Activated B cell treated with CpG ODN at 0.5 μM for 24 hours (primary cell): ENCODE measurements at regions not wholly inside any gene's neighbourhood (a gene's known extent, or its start where the extent isn't known, plus 50 kb on each side); places are given as distances from the start of the nearest gene placed in this dataset.

Experiments used
- ATAC-seq: fragments of 200-7000 bp; cut with Tn5 transposase; one replicate; pipeline ENCODE4 v1.10.0; 2021; ENCODE audit warnings: low read depth, mild to moderate bottlenecking, moderate library complexity
- CTCF ChIA-PET: fragments of 350-600 bp; sonication (Branson Sonifier 250); formaldehyde crosslinking; loops from one replicate; lab custom pipeline; 2021; ENCODE audit warnings: antibody characterized with exemption; lab: Charles Lee
- POLR2A ChIA-PET: fragments of 350-600 bp; sonication (Branson Sonifier 250); formaldehyde crosslinking; loops from one replicate; lab custom pipeline; 2021; ENCODE audit warnings: antibody characterized with exemption; lab: Charles Lee
- DNase-seq: peaks from one replicate; pipeline ENCODE4 v3.0.0; 2022
- H3K27ac Mint-ChIP-seq: one replicate; pipeline ENCODE4 v1.8.0; 2020; ENCODE audit warnings: mixed read lengths
- H3K27me3 Mint-ChIP-seq: one replicate; pipeline ENCODE4 v1.8.0; 2021; ENCODE audit warnings: mixed read lengths
- H3K36me3 Mint-ChIP-seq: one replicate; pipeline ENCODE4 v1.8.0; 2021; ENCODE audit warnings: low read depth, mixed read lengths
- H3K4me1 Mint-ChIP-seq: one replicate; pipeline ENCODE4 v1.8.0; 2021; ENCODE audit warnings: mixed read lengths
- H3K4me3 Mint-ChIP-seq: one replicate; pipeline ENCODE4 v1.8.0; 2020; ENCODE audit warnings: mild to moderate bottlenecking, mixed read lengths
- H3K9me3 Mint-ChIP-seq: one replicate; pipeline ENCODE4 v1.8.0; 2020; ENCODE audit warnings: mixed read lengths
- CTCF ChIP-seq: fragments of 200-600 bp; IDR thresholded peaks from one replicate; pipeline ENCODE4 v1.8.0; 2022; ENCODE audit warnings: antibody characterized with exemption, mild to moderate bottlenecking
- intact Hi-C: fragments of 100-400 bp; cut with micrococcal nuclease; formaldehyde crosslinking; loops from one replicate; pipeline ENCODE4 v1.15.1; 2024

- H3K36me3 Mint-ChIP-seq, result no peaks in the 10 kb centered on the region
- H3K4me3 Mint-ChIP-seq, result no peak overlapping the region
- H3K9me3 Mint-ChIP-seq, result peaks cover 16% of the 10 kb centered on the region
- POLR2A ChIA-PET, result no interaction called here
- intact Hi-C loops, result no loop called here
- TF ChIP-seq CTCF, result no peak
- H3K27me3 Mint-ChIP-seq, result no peaks in the 10 kb centered on the region
- DNase-seq (no peak), ATAC-seq (no peak)
- CTCF ChIA-PET, result no interaction called here
- no peaks in the 10 kb centered on the region for H3K4me1 Mint-ChIP-seq
- no peak overlapping the region for H3K27ac Mint-ChIP-seq
Measured at GRCh38 chr5:162858770-162859169, 578.6 kb upstream of the CCNG1 start.

GRCh38 chr5:162870966-162871365 lies 566.4 kb upstream of the CCNG1 start:
- intact Hi-C loops, result no loop called here
- Mint-ChIP-seq H3K27ac (no peak overlapping the region), H3K4me1 (no peaks in the 10 kb centered on the region), H3K9me3 (peaks cover 18% of the 10 kb centered on the region), H3K4me3 (no peak overlapping the region), H3K36me3 (no peaks in the 10 kb centered on the region), H3K27me3 (no peaks in the 10 kb centered on the region)
- ATAC-seq, result no peak
- no peak for DNase-seq
- no peak for TF ChIP-seq CTCF
- ChIA-PET CTCF (no interaction called here), POLR2A (no interaction called here)

GRCh38 chr5:162882629-162883028 lies 554.8 kb upstream of the CCNG1 start:
- CTCF ChIA-PET, result no interaction called here
- no peak for TF ChIP-seq CTCF
- ATAC-seq, result no peak
- no peak for DNase-seq
- intact Hi-C loops, result no loop called here
- Mint-ChIP-seq H3K27ac (no peak overlapping the region), H3K4me3 (no peak overlapping the region), H3K4me1 (no peaks in the 10 kb centered on the region), H3K36me3 (no peaks in the 10 kb centered on the region), H3K9me3 (peaks cover 9% of the 10 kb centered on the region), H3K27me3 (no peaks in the 10 kb centered on the region)
- POLR2A ChIA-PET, result no interaction called here

- Mint-ChIP-seq H3K36me3 (no peaks in the 10 kb centered on the region), H3K27me3 (no peaks in the 10 kb centered on the region), H3K4me1 (no peaks in the 10 kb centered on the region), H3K9me3 (peaks cover 5% of the 10 kb centered on the region), H3K4me3 (no peak overlapping the region), H3K27ac (no peak overlapping the region)
- intact Hi-C loops, result no loop called here
- DNase-seq (no peak), ATAC-seq (no peak)
- TF ChIP-seq CTCF, result no peak
- POLR2A ChIA-PET, result no interaction called here
- CTCF ChIA-PET, result no interaction called here
Measured at GRCh38 chr5:162886717-162887116, 550.7 kb upstream of the CCNG1 start.

GRCh38 chr5:162888268-162888667 lies 549.1 kb upstream of the CCNG1 start:
- intact Hi-C loops, result no loop called here
- TF ChIP-seq CTCF, result no peak
- no peak for DNase-seq
- Mint-ChIP-seq H3K4me3 (no peak overlapping the region), H3K27ac (no peak overlapping the region), H3K9me3 (peaks cover 3% of the 10 kb centered on the region), H3K27me3 (no peaks in the 10 kb centered on the region), H3K4me1 (no peaks in the 10 kb centered on the region), H3K36me3 (no peaks in the 10 kb centered on the region)
- ChIA-PET POLR2A (no interaction called here), CTCF (no interaction called here)
- no peak for ATAC-seq
